NT2/D1 (cell line): ENCODE measurements at regions not wholly inside any gene's neighbourhood (a gene's known extent, or its start where the extent isn't known, plus 50 kb on each side); places are given as distances from the start of the nearest gene placed in this dataset.

Experiments used
- DNase-seq: peaks from one replicate; pipeline ENCODE4 v3.0.0-alpha.2; 2011; ENCODE audit warnings: low read depth, low spot score
- H3K27me3 ChIP-seq: 2 replicates; pipeline ENCODE4 v1.6.0; 2011; ENCODE audit warnings: mild to moderate bottlenecking; ENCODE audit not compliant: insufficient read length, insufficient read depth
- H3K36me3 ChIP-seq: 2 replicates; pipeline ENCODE4 v1.6.1; 2011; ENCODE audit warnings: mild to moderate bottlenecking, low read length, mixed read lengths; ENCODE audit not compliant: insufficient read depth, insufficient read length
- H3K4me1 ChIP-seq: 2 replicates; pipeline ENCODE4 v1.5.1; 2011; ENCODE audit not compliant: insufficient read depth, insufficient read length
- H3K4me3 ChIP-seq: 2 replicates; pipeline ENCODE4 v1.5.1; 2011; ENCODE audit warnings: low read depth; ENCODE audit not compliant: insufficient read length
- H3K9ac ChIP-seq: 2 replicates; pipeline ENCODE4 v1.6.0; 2011; ENCODE audit warnings: low read depth; ENCODE audit not compliant: insufficient read length
- H3K9me3 ChIP-seq: 2 replicates; pipeline ENCODE4 v1.5.1; 2011; ENCODE audit warnings: mild to moderate bottlenecking, low read length; ENCODE audit not compliant: insufficient read depth
- SUZ12 ChIP-seq: IDR thresholded peaks from 2 replicates; pipeline ENCODE4 v1.6.1; 2011; ENCODE audit not compliant: insufficient read length, insufficient read depth; ENCODE audit errors: extremely low read depth
- YY1 ChIP-seq: IDR thresholded peaks from 2 replicates; pipeline ENCODE4 v1.6.1; 2011; ENCODE audit not compliant: insufficient read length, insufficient read depth
- ZNF274 ChIP-seq: IDR thresholded peaks from 2 replicates; pipeline ENCODE4 v1.6.1; 2011; ENCODE audit warnings: mild to moderate bottlenecking, low read depth, low read length

GRCh38 chr4:15144967-15145295 lies 142.7 kb downstream of the CPEB2 start:
- no peak for DNase-seq
- TF ChIP-seq YY1 (no peak), ZNF274 (no peak), SUZ12 (no peak)
- Histone ChIP-seq H3K36me3 (no peaks in the 10 kb centered on the region), H3K4me1 (peaks cover 10% of the 10 kb centered on the region), H3K9me3 (no peaks in the 10 kb centered on the region), H3K4me3 (no peak overlapping the region), H3K27me3 (no peaks in the 10 kb centered on the region), H3K9ac (no peak overlapping the region)

GRCh38 chr4:15145709-15146108 lies 143.4 kb downstream of the CPEB2 start:
- DNase-seq = no peak

GRCh38 chr4:15147714-15148113 lies 145.4 kb downstream of the CPEB2 start:
- TF ChIP-seq YY1 (no peak), ZNF274 (no peak), SUZ12 (no peak)
- Histone ChIP-seq H3K9ac (no peak overlapping the region), H3K27me3 (no peaks in the 10 kb centered on the region), H3K4me3 (no peak overlapping the region), H3K4me1 (peaks cover 14% of the 10 kb centered on the region), H3K9me3 (no peaks in the 10 kb centered on the region), H3K36me3 (no peaks in the 10 kb centered on the region)
- DNase-seq = no peak

More at GRCh38 chr4:15145709-15146108, 143.4 kb downstream of the CPEB2 start:
- Histone ChIP-seq H3K4me1 (peaks cover 14% of the 10 kb centered on the region), H3K9me3 (no peaks in the 10 kb centered on the region), H3K4me3 (no peak overlapping the region), H3K9ac (no peak overlapping the region), H3K36me3 (no peaks in the 10 kb centered on the region), H3K27me3 (no peaks in the 10 kb centered on the region)
- TF ChIP-seq SUZ12 = no peak
- no peak for TF ChIP-seq YY1
- no peak for TF ChIP-seq ZNF274

GRCh38 chr4:15148199-15148598 lies 145.9 kb downstream of the CPEB2 start:
- no peak overlapping the region for H3K9ac ChIP-seq
- H3K36me3 ChIP-seq = no peaks in the 10 kb centered on the region
- peaks cover 14% of the 10 kb centered on the region for H3K4me1 ChIP-seq
- H3K9me3 ChIP-seq = no peaks in the 10 kb centered on the region
- H3K27me3 ChIP-seq = no peaks in the 10 kb centered on the region
- TF ChIP-seq ZNF274 = no peak
- no peak overlapping the region for H3K4me3 ChIP-seq
- no peak for DNase-seq

GRCh38 chr4:15148691-15149090 lies 146.4 kb downstream of the CPEB2 start:
- peaks cover 14% of the 10 kb centered on the region for H3K4me1 ChIP-seq
- no peaks in the 10 kb centered on the region for H3K9me3 ChIP-seq
- no peak for DNase-seq
- TF ChIP-seq ZNF274 (no peak), SUZ12 (no peak), YY1 (no peak)
- no peaks in the 10 kb centered on the region for H3K36me3 ChIP-seq
- H3K27me3 ChIP-seq = no peaks in the 10 kb centered on the region
- no peak overlapping the region for H3K9ac ChIP-seq
- no peak overlapping the region for H3K4me3 ChIP-seq

- TF ChIP-seq SUZ12 (no peak), YY1 (no peak), ZNF274 (no peak)
- peak overlapping the region; percentile 13 for H3K9ac ChIP-seq
- no peaks in the 10 kb centered on the region for H3K27me3 ChIP-seq
- H3K4me1 ChIP-seq = peaks cover 14% of the 10 kb centered on the region
- no peak for DNase-seq
- H3K4me3 ChIP-seq = no peak overlapping the region
- H3K9me3 ChIP-seq = no peaks in the 10 kb centered on the region
- no peaks in the 10 kb centered on the region for H3K36me3 ChIP-seq
Measured at GRCh38 chr4:15149234-15149838, 147.1 kb downstream of the CPEB2 start.

GRCh38 chr4:15149839-15150592 lies 147.7 kb downstream of the CPEB2 start:
- Histone ChIP-seq H3K27me3 (no peaks in the 10 kb centered on the region), H3K36me3 (no peaks in the 10 kb centered on the region), H3K9me3 (no peaks in the 10 kb centered on the region), H3K4me1 (peaks cover 14% of the 10 kb centered on the region), H3K4me3 (no peak overlapping the region), H3K9ac (no peak overlapping the region)
- DNase-seq = no peak
- TF ChIP-seq ZNF274 (no peak), YY1 (no peak), SUZ12 (no peak)
